Keratinocyte (primary cell): ENCODE measurements at regions not wholly inside any gene's neighbourhood (a gene's known extent, or its start where the extent isn't known, plus 50 kb on each side); places are given as distances from the start of the nearest gene placed in this dataset.

Source experiments
- DNase-seq: peaks from one replicate; pipeline ENCODE4 v3.0.0-alpha.2; 2011; ENCODE audit warnings: low read depth, missing footprints, low spot score
- FAIRE-seq: peaks from 2 replicates; lab custom pipeline; 2011; peaks lifted over from hg19 to GRCh38; lab: Jason Lieb, UNC
- H2AFZ ChIP-seq: 2 replicates; pipeline ENCODE4 v1.6.0; 2012; ENCODE audit warnings: low read length, control low read depth, inconsistent platforms; ENCODE audit not compliant: control insufficient read depth
- H3K27ac ChIP-seq: 2 replicates; pipeline ENCODE4 v1.5.1; 2011; ENCODE audit warnings: low read length; ENCODE audit not compliant: control insufficient read depth, insufficient read depth
- H3K27me3 ChIP-seq: 3 replicates; pipeline ENCODE4 v1.6.0; 2011; ENCODE audit warnings: low read length; ENCODE audit not compliant: control insufficient read depth, insufficient read depth; ENCODE audit errors: extremely low read depth
- H3K36me3 ChIP-seq, 2 experiments: 2 replicates in 1 of 2; 3 replicates in 1 of 2; pipeline ENCODE4 v1.5.1; 2011; ENCODE audit warnings: low read length in 2 of 2, mild to moderate bottlenecking in 1 of 2; ENCODE audit not compliant: control insufficient read depth in 2 of 2, insufficient read depth in 2 of 2; ENCODE audit errors: extremely low read depth in 1 of 2
- H3K4me1 ChIP-seq: 3 replicates; pipeline ENCODE4 v1.5.1; 2011; ENCODE audit warnings: low read length; ENCODE audit not compliant: control insufficient read depth, insufficient read depth; ENCODE audit errors: extremely low read depth
- H3K4me2 ChIP-seq: 3 replicates; pipeline ENCODE4 v1.6.0; 2011; ENCODE audit warnings: low read depth, low read length; ENCODE audit not compliant: control insufficient read depth, insufficient read depth; ENCODE audit errors: extremely low read depth
- H3K4me3 ChIP-seq, 3 experiments: fragments of 200-600 bp in 1 of 3; sonication (generic) in 1 of 3; 2 replicates in 2 of 3; 3 replicates in 1 of 3; pipeline ENCODE4 v1.5.1; 2011 to 2016; ENCODE audit warnings: low read length in 3 of 3, mild to moderate bottlenecking in 3 of 3, control low read depth in 2 of 3, inconsistent platforms in 1 of 3, low read depth in 1 of 3, mixed read lengths in 1 of 3, mixed run types in 1 of 3, moderate library complexity in 1 of 3; ENCODE audit not compliant: control insufficient read depth in 2 of 3, insufficient read depth in 2 of 3; ENCODE audit errors: extremely low read depth in 1 of 3
- H3K79me2 ChIP-seq: 2 replicates; pipeline ENCODE4 v1.6.0; 2012; ENCODE audit warnings: low read length; ENCODE audit not compliant: control insufficient read depth, insufficient read depth
- H3K9ac ChIP-seq: 3 replicates; pipeline ENCODE4 v1.6.0; 2011; ENCODE audit warnings: low read length; ENCODE audit not compliant: control insufficient read depth, insufficient read depth; ENCODE audit errors: extremely low read depth
- H3K9me1 ChIP-seq: 3 replicates; pipeline ENCODE4 v1.6.0; 2011; ENCODE audit warnings: low read length; ENCODE audit not compliant: control insufficient read depth, insufficient read depth; ENCODE audit errors: extremely low read depth
- H3K9me3 ChIP-seq: 2 replicates; pipeline ENCODE4 v1.5.1; 2012; ENCODE audit warnings: low read depth, low read length; ENCODE audit not compliant: control insufficient read depth
- H4K20me1 ChIP-seq: 3 replicates; pipeline ENCODE4 v1.6.0; 2011; ENCODE audit warnings: low read length; ENCODE audit not compliant: control insufficient read depth, insufficient read depth; ENCODE audit errors: extremely low read depth
- EZH2 ChIP-seq: IDR thresholded peaks from one replicate; pipeline ENCODE4 v1.6.1; 2012; ENCODE audit warnings: inconsistent platforms, mild to moderate bottlenecking, low read length, moderate library complexity
- dilution Hi-C: fragments of 300-500 bp; cut with MboI; formaldehyde crosslinking; loops from one replicate; pipeline ENCODE4 v1.7.0; 2020; ENCODE audit warnings: low sequenced_read_pairs; ENCODE audit not compliant: extremely low pct_ligation_motif_present
- TF ChIP-seq, protein P1 (sequence below), 3 experiments: IDR thresholded peaks in 1 of 3; conservative IDR thresholded peaks in 1 of 3; optimal IDR thresholded peaks in 1 of 3; 2 replicates in 2 of 3; 3 replicates in 1 of 3; pipeline versions ENCODE3 to v1.5.1; 2011; ENCODE audit warnings: low read length in 3 of 3, mild to moderate bottlenecking in 3 of 3, moderate library complexity in 2 of 3, control low read depth in 1 of 3, inconsistent platforms in 1 of 3; ENCODE audit not compliant: insufficient read depth in 2 of 3; ENCODE audit errors: extremely low read depth in 1 of 3

- H3K9me1 ChIP-seq, result no peaks in the 10 kb centered on the region
- TF ChIP-seq, protein P1, sequence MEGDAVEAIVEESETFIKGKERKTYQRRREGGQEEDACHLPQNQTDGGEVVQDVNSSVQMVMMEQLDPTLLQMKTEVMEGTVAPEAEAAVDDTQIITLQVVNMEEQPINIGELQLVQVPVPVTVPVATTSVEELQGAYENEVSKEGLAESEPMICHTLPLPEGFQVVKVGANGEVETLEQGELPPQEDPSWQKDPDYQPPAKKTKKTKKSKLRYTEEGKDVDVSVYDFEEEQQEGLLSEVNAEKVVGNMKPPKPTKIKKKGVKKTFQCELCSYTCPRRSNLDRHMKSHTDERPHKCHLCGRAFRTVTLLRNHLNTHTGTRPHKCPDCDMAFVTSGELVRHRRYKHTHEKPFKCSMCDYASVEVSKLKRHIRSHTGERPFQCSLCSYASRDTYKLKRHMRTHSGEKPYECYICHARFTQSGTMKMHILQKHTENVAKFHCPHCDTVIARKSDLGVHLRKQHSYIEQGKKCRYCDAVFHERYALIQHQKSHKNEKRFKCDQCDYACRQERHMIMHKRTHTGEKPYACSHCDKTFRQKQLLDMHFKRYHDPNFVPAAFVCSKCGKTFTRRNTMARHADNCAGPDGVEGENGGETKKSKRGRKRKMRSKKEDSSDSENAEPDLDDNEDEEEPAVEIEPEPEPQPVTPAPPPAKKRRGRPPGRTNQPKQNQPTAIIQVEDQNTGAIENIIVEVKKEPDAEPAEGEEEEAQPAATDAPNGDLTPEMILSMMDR (optimal IDR thresholded peaks at IDR 0.05 in 1 of 3, IDR thresholded peaks at IDR 0.05 in 1 of 3, conservative IDR thresholded peaks at IDR 0.05 in 1 of 3; ENCODE audit: extremely low read depth in 1 of 3, insufficient read depth in 2 of 3, low read length in 3 of 3), result no peak
- TF ChIP-seq EZH2, result no peak
- peak overlapping the region; percentile 69 for H3K9ac ChIP-seq
- FAIRE-seq (no peak), DNase-seq (no peak)
- dilution Hi-C loops, result no loop called here
- no peaks in the 10 kb centered on the region for H3K79me2 ChIP-seq
- H3K4me3 ChIP-seq, result peak overlapping the region in 1 of 3 experiments; percentile 59
- H3K9me3 ChIP-seq, result no peaks in the 10 kb centered on the region
- no peak overlapping the region for H3K27ac ChIP-seq
- peaks cover 6% of the 10 kb centered on the region for H3K27me3 ChIP-seq
- no peak overlapping the region for H2AFZ ChIP-seq
- H4K20me1 ChIP-seq, result no peaks in the 10 kb centered on the region
- H3K36me3 ChIP-seq, result no peaks in the 10 kb centered on the region
- H3K4me2 ChIP-seq, result peak overlapping the region; percentile 84
- peaks cover 14% of the 10 kb centered on the region for H3K4me1 ChIP-seq
Measured at GRCh38 chr4:153116291-153116680, 88.0 kb upstream of the TRIM2 start.

DNA sequence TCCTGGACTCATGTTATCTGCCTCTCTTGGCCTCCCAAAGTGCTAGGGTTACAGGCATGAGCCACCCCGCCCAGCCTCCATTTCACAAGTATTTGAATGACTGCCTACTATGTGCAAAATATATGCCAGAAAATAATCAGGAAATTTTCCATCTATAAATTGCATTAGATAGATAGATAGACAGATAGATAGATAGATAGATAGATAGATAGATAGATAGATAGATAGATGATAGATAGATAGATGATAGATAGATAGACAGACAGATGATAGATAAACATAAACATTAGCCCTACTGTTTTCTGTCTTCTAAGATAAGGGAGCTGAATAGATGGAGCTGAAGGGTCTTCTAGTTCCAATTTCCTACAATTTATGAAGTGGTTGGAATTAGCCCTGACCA, 87.4 kb upstream of the TRIM2 start:
- dilution Hi-C loops, result no loop called here
- Histone ChIP-seq H3K79me2 (no peaks in the 10 kb centered on the region), H3K9ac (no peak overlapping the region), H3K9me3 (no peaks in the 10 kb centered on the region), H3K4me1 (peaks cover 14% of the 10 kb centered on the region), H3K4me3 (no peak overlapping the region), H3K27ac (no peak overlapping the region), H3K4me2 (no peak overlapping the region), H2AFZ (no peak overlapping the region), H3K9me1 (no peaks in the 10 kb centered on the region), H4K20me1 (no peaks in the 10 kb centered on the region), H3K36me3 (no peaks in the 10 kb centered on the region), H3K27me3 (peaks cover 1% of the 10 kb centered on the region)
- DNase-seq (no peak), FAIRE-seq (no peak)
- TF ChIP-seq, protein P1 (optimal IDR thresholded peaks at IDR 0.05 in 1 of 3, IDR thresholded peaks at IDR 0.05 in 1 of 3, conservative IDR thresholded peaks at IDR 0.05 in 1 of 3; ENCODE audit: extremely low read depth in 1 of 3, insufficient read depth in 2 of 3, low read length in 3 of 3), result no peak
- TF ChIP-seq EZH2, result no peak
